ENCODE measurements at regions not wholly inside any gene's neighbourhood (a gene's known extent, or its start where the extent isn't known, plus 50 kb on each side); places are given as distances from the start of the nearest gene placed in this dataset.
"Not testable (repeated sequence)": the region's sequence is repeated elsewhere in the genome, so short reads cannot be mapped to it uniquely, and the experiment has no call there.

GRCh38 chr5:116738239-116738614 lies 163.6 kb upstream of the SEMA6A start:
- DNase-seq (ENCODE audit: low spot score): no peak

- DNase-seq (ENCODE audit: low spot score): no peak
These were observed 162.0 kb upstream of the SEMA6A start for GRCh38 chr5:116736671-116737070.

- DNase-seq (ENCODE audit: low spot score): no peak
These were observed 159.7 kb upstream of the SEMA6A start for GRCh38 chr5:116733991-116734975.

- DNase-seq (ENCODE audit: low spot score): no peak
These were observed 158.0 kb upstream of the SEMA6A start for GRCh38 chr5:116732591-116732990.

- no peak for DNase-seq (ENCODE audit: low spot score)
These were observed 156.8 kb upstream of the SEMA6A start for GRCh38 chr5:116731432-116731831.

- DNase-seq (ENCODE audit: low spot score): no peak
These were observed 156.1 kb upstream of the SEMA6A start for GRCh38 chr5:116730706-116731105.

- no peak for DNase-seq (ENCODE audit: low spot score)
These were observed 155.6 kb upstream of the SEMA6A start for GRCh38 chr5:116730185-116730584.

- no peak for DNase-seq (ENCODE audit: low spot score)
These were observed 152.6 kb upstream of the SEMA6A start for GRCh38 chr5:116727248-116727647.

- not testable (repeated sequence) for DNase-seq (ENCODE audit: low spot score)
These were observed 151.6 kb upstream of the SEMA6A start for GRCh38 chr5:116726180-116726579.

- DNase-seq (ENCODE audit: low spot score): no peak
These were observed 150.3 kb upstream of the SEMA6A start for GRCh38 chr5:116724971-116725370.

- no peak for DNase-seq (ENCODE audit: low spot score)
These were observed 148.0 kb upstream of the SEMA6A start for GRCh38 chr5:116722651-116723050.

GRCh38 chr5:116719106-116719505 lies 144.5 kb upstream of the SEMA6A start:
- DNase-seq (ENCODE audit: low spot score): no peak

- no peak for DNase-seq (ENCODE audit: low spot score)
These were observed 143.7 kb upstream of the SEMA6A start for GRCh38 chr5:116718317-116718716.

GRCh38 chr5:116709082-116709481 lies 134.5 kb upstream of the SEMA6A start:
- no peak for DNase-seq (ENCODE audit: low spot score)

GRCh38 chr5:116705121-116705519 lies 130.5 kb upstream of the SEMA6A start:
- DNase-seq (ENCODE audit: low spot score): not testable (repeated sequence)

- no peak for DNase-seq (ENCODE audit: low spot score)
These were observed 129.3 kb upstream of the SEMA6A start for GRCh38 chr5:116703941-116704340.

GRCh38 chr5:116703328-116703727 lies 128.7 kb upstream of the SEMA6A start:
- no peak for DNase-seq (ENCODE audit: low spot score)

- no peak for DNase-seq (ENCODE audit: low spot score)
These were observed 128.2 kb upstream of the SEMA6A start for GRCh38 chr5:116702776-116703175.

- DNase-seq (ENCODE audit: low spot score): no peak
These were observed 124.7 kb upstream of the SEMA6A start for GRCh38 chr5:116699332-116699731.

- DNase-seq (ENCODE audit: low spot score): no peak
These were observed 121.7 kb upstream of the SEMA6A start for GRCh38 chr5:116696366-116696765.

- DNase-seq (ENCODE audit: low spot score): no peak
These were observed 121.1 kb upstream of the SEMA6A start for GRCh38 chr5:116695681-116696080.

- DNase-seq (ENCODE audit: low spot score): no peak
These were observed 111.8 kb upstream of the SEMA6A start for GRCh38 chr5:116686438-116686837.

- DNase-seq (ENCODE audit: low spot score): no peak
These were observed 111.3 kb upstream of the SEMA6A start for GRCh38 chr5:116685931-116686330.

GRCh38 chr5:116685069-116685468 lies 110.4 kb upstream of the SEMA6A start:
- no peak for DNase-seq (ENCODE audit: low spot score)
